ENCODE measurements at regions not wholly inside any gene's neighbourhood (a gene's known extent, or its start where the extent isn't known, plus 50 kb on each side); places are given as distances from the start of the nearest gene placed in this dataset.

GRCh38 chr9:86795823-86796553, 151.3 kb downstream of the GAS1 start:
- Histone ChIP-seq H3K9me3 (no peaks in the 10 kb centered on the region), H3K4me1 (ENCODE audit: low read depth) (no peaks in the 10 kb centered on the region), H3K4me3 (no peak overlapping the region), H3K36me3 (ENCODE audit: low read depth) (no peaks in the 10 kb centered on the region)
- DNase-seq, result no peak
- intact Hi-C loops (cut with DNase I, micrococcal nuclease), result no loop called here
- ATAC-seq, result no peak
- TF ChIP-seq CTCF (IDR thresholded peaks at IDR 0.05), result no peak

DNA sequence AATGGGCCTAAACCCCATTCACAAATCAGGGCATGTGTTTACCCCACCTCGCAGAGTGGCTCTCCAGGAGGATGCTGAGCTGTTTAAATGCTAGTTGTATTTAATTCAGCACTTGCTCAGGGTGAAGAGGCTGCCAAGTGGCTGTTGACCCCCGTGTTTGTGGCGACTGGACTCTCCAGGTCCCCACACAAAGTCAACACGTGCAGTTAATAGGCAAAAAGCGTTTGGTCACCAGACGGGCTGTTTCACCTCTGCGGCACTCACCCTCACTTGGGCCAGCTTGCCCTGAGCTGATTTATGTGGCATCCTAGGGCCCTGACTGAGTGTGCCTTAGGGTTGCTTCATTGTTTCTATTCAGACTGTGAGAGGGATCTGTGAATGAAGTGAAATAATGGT, 152.3 kb downstream of the GAS1 start:
- Histone ChIP-seq H3K4me1 (ENCODE audit: low read depth) (no peaks in the 10 kb centered on the region), H3K36me3 (ENCODE audit: low read depth) (no peaks in the 10 kb centered on the region), H3K4me3 (no peak overlapping the region), H3K9me3 (no peaks in the 10 kb centered on the region)
- DNase-seq (no peak), ATAC-seq (no peak)
- intact Hi-C loops (cut with DNase I, micrococcal nuclease), result no loop called here
- no peak for TF ChIP-seq CTCF (IDR thresholded peaks at IDR 0.05)

GRCh38 chr9:86794391-86795046, 152.8 kb downstream of the GAS1 start:
- no peak for TF ChIP-seq CTCF (IDR thresholded peaks at IDR 0.05)
- Histone ChIP-seq H3K9me3 (no peaks in the 10 kb centered on the region), H3K4me3 (no peak overlapping the region), H3K36me3 (ENCODE audit: low read depth) (no peaks in the 10 kb centered on the region), H3K4me1 (ENCODE audit: low read depth) (no peaks in the 10 kb centered on the region)
- ATAC-seq, result no peak
- intact Hi-C loops (cut with DNase I, micrococcal nuclease), result no loop called here
- DNase-seq, result no peak

DNA sequence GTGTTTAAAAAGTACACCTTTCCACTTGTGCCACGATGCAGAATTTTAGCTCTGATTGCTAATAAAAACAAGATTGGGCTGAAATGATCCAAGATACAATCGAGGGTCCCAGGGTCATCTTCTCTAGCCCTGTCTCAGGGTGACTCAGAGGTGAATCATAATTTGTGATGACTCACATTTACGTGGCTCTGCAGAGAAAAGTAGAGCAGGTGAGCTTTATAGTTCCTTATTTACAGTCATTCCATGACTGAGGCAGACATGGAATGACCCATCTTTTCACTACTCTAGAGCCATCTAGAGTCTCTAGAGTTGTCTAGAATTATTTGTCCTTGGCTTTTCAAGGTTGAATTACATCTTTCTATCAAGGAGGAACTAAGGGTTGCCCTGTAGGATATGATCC, 155.2 kb downstream of the GAS1 start:
- Histone ChIP-seq H3K36me3 (ENCODE audit: low read depth) (no peaks in the 10 kb centered on the region), H3K4me3 (no peak overlapping the region), H3K9me3 (no peaks in the 10 kb centered on the region), H3K4me1 (ENCODE audit: low read depth) (no peaks in the 10 kb centered on the region)
- no peak for DNase-seq
- intact Hi-C loops (cut with DNase I, micrococcal nuclease), result no loop called here
- TF ChIP-seq CTCF (IDR thresholded peaks at IDR 0.05), result no peak
- ATAC-seq, result no peak

- no peak for ATAC-seq
- TF ChIP-seq CTCF (IDR thresholded peaks at IDR 0.05), result no peak
Observed at GRCh38 chr9:86790805-86791204, 156.5 kb downstream of the GAS1 start.

More at GRCh38 chr9:86790805-86791204, 156.5 kb downstream of the GAS1 start:
- Histone ChIP-seq H3K4me3 (no peak overlapping the region), H3K4me1 (ENCODE audit: low read depth) (no peaks in the 10 kb centered on the region), H3K36me3 (ENCODE audit: low read depth) (no peaks in the 10 kb centered on the region), H3K9me3 (no peaks in the 10 kb centered on the region)
- no peak for DNase-seq
- intact Hi-C loops (cut with DNase I, micrococcal nuclease), result no loop called here
